Panc1 (cell line): ENCODE measurements at regions not wholly inside any gene's neighbourhood (a gene's known extent, or its start where the extent isn't known, plus 50 kb on each side); places are given as distances from the start of the nearest gene placed in this dataset.

ENCODE experiments used
- ATAC-seq: fragments of 200-7000 bp; cut with Tn5 transposase; 2 replicates; pipeline ENCODE4 v1.9.1; 2020; ENCODE audit warnings: mild to moderate bottlenecking, moderate library complexity
- BruUV-seq: library from RNA; stranded (reverse); fragments of 400-500 nt; replicated peaks from 2 replicates; lab custom pipeline; 2021; lab: Mats Ljungman, UMichigan
- CTCF ChIA-PET: fragments of 300-600 bp; sonication (Branson Sonifier 250); formaldehyde crosslinking; loops from one replicate; lab custom pipeline; 2022; ENCODE audit warnings: antibody characterized with exemption; lab: Charles Lee
- POLR2A ChIA-PET: fragments of 300-600 bp; sonication (Branson Sonifier 250); formaldehyde crosslinking; loops from one replicate; lab custom pipeline; 2022; ENCODE audit warnings: antibody characterized with exemption; lab: Charles Lee
- DNase-seq: peaks from one replicate; pipeline ENCODE4 v3.0.0-alpha.2; 2010; ENCODE audit warnings: low read depth, low spot score
- H3K27ac ChIP-seq: 2 replicates; pipeline ENCODE4 v1.5.1; 2011; ENCODE audit warnings: mild to moderate bottlenecking, low read length, inconsistent platforms
- H3K27me3 ChIP-seq: fragments of 200-500 bp; sonication (Bioruptor generic); 2 replicates; pipeline ENCODE4 v1.6.0; 2014; ENCODE audit warnings: low read length, inconsistent platforms; ENCODE audit not compliant: control insufficient read depth, insufficient read depth
- H3K36me3 ChIP-seq: fragments of 200-500 bp; sonication (Bioruptor generic); 2 replicates; pipeline ENCODE4 v1.5.1; 2014; ENCODE audit warnings: inconsistent platforms, mild to moderate bottlenecking, low read length, moderate library complexity; ENCODE audit not compliant: control insufficient read depth, insufficient read depth
- H3K4me1 ChIP-seq: 2 replicates; pipeline ENCODE4 v1.5.1; 2011; ENCODE audit warnings: inconsistent platforms, mild to moderate bottlenecking, low read length, moderate library complexity; ENCODE audit not compliant: control insufficient read depth, insufficient read depth
- H3K4me3 ChIP-seq, 2 experiments: 2 replicates each; pipeline ENCODE4 v1.5.1; 2011 to 2012; ENCODE audit warnings: low read depth in 2 of 2, low read length in 2 of 2, mild to moderate bottlenecking in 2 of 2, inconsistent platforms in 1 of 2, moderate library complexity in 1 of 2
- H3K9me3 ChIP-seq: fragments of 200-500 bp; sonication (Bioruptor generic); 2 replicates; pipeline ENCODE4 v1.5.1; 2014; ENCODE audit warnings: low read depth, mild to moderate bottlenecking, inconsistent platforms, low read length, moderate library complexity; ENCODE audit not compliant: control insufficient read depth, insufficient read depth
- POLR2AphosphoS5 ChIP-seq: IDR thresholded peaks from 2 replicates; pipeline ENCODE4 v1.6.1; 2012; ENCODE audit warnings: mild to moderate bottlenecking, low read depth, low read length, moderate library complexity
- SIN3A ChIP-seq: IDR thresholded peaks from 2 replicates; pipeline ENCODE4 v1.6.1; 2012; ENCODE audit warnings: low read depth, mild to moderate bottlenecking, low read length, moderate library complexity, borderline replicate concordance; ENCODE audit not compliant: insufficient read depth
- TCF7L2 ChIP-seq: IDR thresholded peaks from 2 replicates; pipeline ENCODE4 v1.6.1; 2011; ENCODE audit warnings: mild to moderate bottlenecking, low read depth, low read length, inconsistent platforms
- in situ Hi-C: cut with HindIII; loops from 2 replicates; pipeline ENCODE4 v1.10.0; 2016; ENCODE audit warnings: low sequenced_read_pairs, low pct_unique_long_range_greater_than_20kb
- intact Hi-C: fragments of 100-400 bp; cut with micrococcal nuclease; formaldehyde crosslinking; loops from one replicate; pipeline ENCODE4 v1.10.0; 2022; ENCODE audit not compliant: unreplicated experiment
- TF ChIP-seq, protein P1 (sequence below), 2 experiments: IDR thresholded peaks; 2 replicates each; pipeline ENCODE4 v1.6.1; 2011 to 2012; ENCODE audit warnings: low read depth in 2 of 2, control low read depth in 1 of 2, low read length in 1 of 2, mild to moderate bottlenecking in 1 of 2, moderate library complexity in 1 of 2; ENCODE audit not compliant: insufficient read depth in 1 of 2
- TF ChIP-seq, protein P2 (sequence below): fragments of 450-650 bp; IDR thresholded peaks from 2 replicates; pipeline ENCODE4 v1.5.1; 2017; ENCODE audit warnings: mild to moderate bottlenecking

DNA sequence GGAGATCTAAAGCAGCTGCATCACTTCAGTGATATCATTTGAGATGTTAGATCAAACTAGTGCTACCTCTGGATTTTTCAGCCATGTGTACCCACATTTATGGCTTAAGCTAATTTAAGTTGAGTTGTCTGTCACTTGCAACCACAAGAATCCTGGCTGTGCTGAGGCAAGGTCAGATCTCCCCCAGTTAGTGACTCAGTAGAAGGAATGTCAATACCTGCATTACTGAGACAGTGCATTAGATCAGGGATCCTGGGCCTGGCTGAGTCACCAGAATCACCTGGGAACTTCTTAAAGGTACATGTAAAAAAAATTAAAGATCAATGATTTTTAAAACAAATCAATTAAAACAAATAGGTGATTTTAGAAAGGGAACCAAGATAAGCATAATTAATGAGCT lies 84.6 kb upstream of the GRIN2B start:
- DNase-seq (no peak), ATAC-seq (no peak)
- Histone ChIP-seq H3K36me3 (no peaks in the 10 kb centered on the region), H3K27ac (no peak overlapping the region), H3K4me1 (no peaks in the 10 kb centered on the region), H3K9me3 (no peaks in the 10 kb centered on the region), H3K4me3 (no peak overlapping the region), H3K27me3 (no peaks in the 10 kb centered on the region)
- no peak for TF ChIP-seq SIN3A
- TF ChIP-seq, protein P1, sequence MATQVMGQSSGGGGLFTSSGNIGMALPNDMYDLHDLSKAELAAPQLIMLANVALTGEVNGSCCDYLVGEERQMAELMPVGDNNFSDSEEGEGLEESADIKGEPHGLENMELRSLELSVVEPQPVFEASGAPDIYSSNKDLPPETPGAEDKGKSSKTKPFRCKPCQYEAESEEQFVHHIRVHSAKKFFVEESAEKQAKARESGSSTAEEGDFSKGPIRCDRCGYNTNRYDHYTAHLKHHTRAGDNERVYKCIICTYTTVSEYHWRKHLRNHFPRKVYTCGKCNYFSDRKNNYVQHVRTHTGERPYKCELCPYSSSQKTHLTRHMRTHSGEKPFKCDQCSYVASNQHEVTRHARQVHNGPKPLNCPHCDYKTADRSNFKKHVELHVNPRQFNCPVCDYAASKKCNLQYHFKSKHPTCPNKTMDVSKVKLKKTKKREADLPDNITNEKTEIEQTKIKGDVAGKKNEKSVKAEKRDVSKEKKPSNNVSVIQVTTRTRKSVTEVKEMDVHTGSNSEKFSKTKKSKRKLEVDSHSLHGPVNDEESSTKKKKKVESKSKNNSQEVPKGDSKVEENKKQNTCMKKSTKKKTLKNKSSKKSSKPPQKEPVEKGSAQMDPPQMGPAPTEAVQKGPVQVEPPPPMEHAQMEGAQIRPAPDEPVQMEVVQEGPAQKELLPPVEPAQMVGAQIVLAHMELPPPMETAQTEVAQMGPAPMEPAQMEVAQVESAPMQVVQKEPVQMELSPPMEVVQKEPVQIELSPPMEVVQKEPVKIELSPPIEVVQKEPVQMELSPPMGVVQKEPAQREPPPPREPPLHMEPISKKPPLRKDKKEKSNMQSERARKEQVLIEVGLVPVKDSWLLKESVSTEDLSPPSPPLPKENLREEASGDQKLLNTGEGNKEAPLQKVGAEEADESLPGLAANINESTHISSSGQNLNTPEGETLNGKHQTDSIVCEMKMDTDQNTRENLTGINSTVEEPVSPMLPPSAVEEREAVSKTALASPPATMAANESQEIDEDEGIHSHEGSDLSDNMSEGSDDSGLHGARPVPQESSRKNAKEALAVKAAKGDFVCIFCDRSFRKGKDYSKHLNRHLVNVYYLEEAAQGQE (IDR thresholded peaks at IDR 0.05; ENCODE audit: insufficient read depth in 1 of 2, low read depth in 2 of 2, low read length in 1 of 2) = no peak
- TF ChIP-seq POLR2AphosphoS5 = no peak
- TF ChIP-seq, protein P2, sequence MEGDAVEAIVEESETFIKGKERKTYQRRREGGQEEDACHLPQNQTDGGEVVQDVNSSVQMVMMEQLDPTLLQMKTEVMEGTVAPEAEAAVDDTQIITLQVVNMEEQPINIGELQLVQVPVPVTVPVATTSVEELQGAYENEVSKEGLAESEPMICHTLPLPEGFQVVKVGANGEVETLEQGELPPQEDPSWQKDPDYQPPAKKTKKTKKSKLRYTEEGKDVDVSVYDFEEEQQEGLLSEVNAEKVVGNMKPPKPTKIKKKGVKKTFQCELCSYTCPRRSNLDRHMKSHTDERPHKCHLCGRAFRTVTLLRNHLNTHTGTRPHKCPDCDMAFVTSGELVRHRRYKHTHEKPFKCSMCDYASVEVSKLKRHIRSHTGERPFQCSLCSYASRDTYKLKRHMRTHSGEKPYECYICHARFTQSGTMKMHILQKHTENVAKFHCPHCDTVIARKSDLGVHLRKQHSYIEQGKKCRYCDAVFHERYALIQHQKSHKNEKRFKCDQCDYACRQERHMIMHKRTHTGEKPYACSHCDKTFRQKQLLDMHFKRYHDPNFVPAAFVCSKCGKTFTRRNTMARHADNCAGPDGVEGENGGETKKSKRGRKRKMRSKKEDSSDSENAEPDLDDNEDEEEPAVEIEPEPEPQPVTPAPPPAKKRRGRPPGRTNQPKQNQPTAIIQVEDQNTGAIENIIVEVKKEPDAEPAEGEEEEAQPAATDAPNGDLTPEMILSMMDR = no peak
- TF ChIP-seq TCF7L2 = no peak
- in situ Hi-C loops = no loop called here
- ChIA-PET POLR2A (no interaction called here), CTCF (no interaction called here)
- intact Hi-C loops = no loop called here
- BruUV-seq = no TSS peak

DNA sequence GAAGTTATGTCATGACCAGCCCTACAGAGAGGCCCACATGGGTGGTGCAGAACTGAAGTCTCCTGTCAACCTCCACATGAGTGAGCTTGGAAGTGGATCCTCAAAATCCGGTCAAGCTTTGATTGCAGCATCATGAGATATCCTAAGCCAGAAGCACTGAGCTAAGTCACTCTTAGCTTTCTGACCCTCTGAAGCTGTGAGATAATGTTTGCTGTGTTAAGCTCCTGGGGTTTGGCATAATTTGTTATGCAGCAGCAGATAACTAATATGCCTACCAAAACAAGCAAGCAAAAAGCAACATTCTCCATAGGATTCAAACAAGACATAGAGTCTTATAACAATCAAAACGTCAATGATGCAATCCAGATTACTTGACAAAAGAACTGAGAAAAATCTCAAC lies 87.6 kb upstream of the GRIN2B start:
- no peak overlapping the region for H3K4me3 ChIP-seq
- intact Hi-C loops = no loop called here
- no peaks in the 10 kb centered on the region for H3K36me3 ChIP-seq
- no peaks in the 10 kb centered on the region for H3K4me1 ChIP-seq
- ChIA-PET POLR2A (no interaction called here), CTCF (no interaction called here)
- H3K9me3 ChIP-seq = no peaks in the 10 kb centered on the region
- in situ Hi-C loops = no loop called here
- no TSS peak for BruUV-seq
- no peak for DNase-seq
- no peak overlapping the region for H3K27ac ChIP-seq
- TF ChIP-seq POLR2AphosphoS5 = no peak
- TF ChIP-seq, protein P1 (IDR thresholded peaks at IDR 0.05; ENCODE audit: insufficient read depth in 1 of 2, low read depth in 2 of 2, low read length in 1 of 2) = no peak
- no peaks in the 10 kb centered on the region for H3K27me3 ChIP-seq
- no peak for ATAC-seq
